Astrocyte (in vitro differentiated cells and primary cell): ENCODE measurements at regions not wholly inside any gene's neighbourhood (a gene's known extent, or its start where the extent isn't known, plus 50 kb on each side); places are given as distances from the start of the nearest gene placed in this dataset.

Experiments
- DNase-seq: peaks from one replicate; pipeline ENCODE4 v3.0.0-alpha.2; 2010; ENCODE audit warnings: low read depth
- FAIRE-seq: peaks from 2 replicates; lab custom pipeline; 2011; peaks lifted over from hg19 to GRCh38; lab: Jason Lieb, UNC
- H2AFZ ChIP-seq: 2 replicates; pipeline ENCODE4 v1.6.0; 2012; ENCODE audit warnings: low read depth, low read length, inconsistent platforms
- H3K27ac ChIP-seq: 2 replicates; pipeline ENCODE4 v1.5.1; 2011; ENCODE audit warnings: low read depth, low read length, inconsistent platforms
- H3K27me3 ChIP-seq: 2 replicates; pipeline ENCODE4 v1.6.0; 2011; ENCODE audit warnings: low read length, inconsistent platforms; ENCODE audit not compliant: insufficient read depth
- H3K36me3 ChIP-seq: 2 replicates; pipeline ENCODE4 v1.5.1; 2011; ENCODE audit warnings: low read length, inconsistent platforms; ENCODE audit not compliant: insufficient read depth
- H3K4me1 ChIP-seq: 2 replicates; pipeline ENCODE4 v1.5.1; 2011; ENCODE audit warnings: low read length, inconsistent platforms; ENCODE audit not compliant: insufficient read depth
- H3K4me2 ChIP-seq: 2 replicates; pipeline ENCODE4 v1.6.0; 2012; ENCODE audit warnings: low read length, inconsistent platforms
- H3K4me3 ChIP-seq: 2 replicates; pipeline ENCODE4 v1.5.1; 2011; ENCODE audit warnings: low read depth, mild to moderate bottlenecking, low read length, inconsistent platforms; ENCODE audit not compliant: insufficient read depth
- H3K79me2 ChIP-seq: 2 replicates; pipeline ENCODE4 v1.6.0; 2012; ENCODE audit warnings: mild to moderate bottlenecking, low read length, inconsistent platforms; ENCODE audit not compliant: insufficient read depth
- H3K9ac ChIP-seq: 2 replicates; pipeline ENCODE4 v1.6.0; 2012; ENCODE audit warnings: mild to moderate bottlenecking, low read length, inconsistent platforms
- H3K9me3 ChIP-seq: 2 replicates; pipeline ENCODE4 v1.5.1; 2012; ENCODE audit warnings: low read depth, mild to moderate bottlenecking, low read length, inconsistent platforms; ENCODE audit not compliant: insufficient read depth
- H4K20me1 ChIP-seq: 2 replicates; pipeline ENCODE4 v1.6.0; 2012; ENCODE audit warnings: low read length, inconsistent platforms; ENCODE audit not compliant: insufficient read depth
- H3K27ac Mint-ChIP-seq: one replicate; pipeline ENCODE4 v1.8.0; 2021; ENCODE audit warnings: mild to moderate bottlenecking, mixed read lengths; ENCODE audit not compliant: unreplicated experiment
- H3K27me3 Mint-ChIP-seq: one replicate; pipeline ENCODE4 v1.8.0; 2021; ENCODE audit warnings: low read depth, mixed read lengths; ENCODE audit not compliant: unreplicated experiment
- H3K36me3 Mint-ChIP-seq: one replicate; pipeline ENCODE4 v1.8.0; 2021; ENCODE audit warnings: low read depth, mixed read lengths; ENCODE audit not compliant: unreplicated experiment
- H3K4me1 Mint-ChIP-seq: one replicate; pipeline ENCODE4 v1.8.0; 2021; ENCODE audit warnings: low read depth, mixed read lengths; ENCODE audit not compliant: unreplicated experiment
- H3K4me3 Mint-ChIP-seq: one replicate; pipeline ENCODE4 v1.8.0; 2021; ENCODE audit warnings: mild to moderate bottlenecking, moderate library complexity, mixed read lengths; ENCODE audit not compliant: unreplicated experiment
- H3K9me3 Mint-ChIP-seq: one replicate; pipeline ENCODE4 v1.8.0; 2021; ENCODE audit warnings: mild to moderate bottlenecking, mixed read lengths; ENCODE audit not compliant: unreplicated experiment
- EZH2 ChIP-seq: IDR thresholded peaks from 2 replicates; pipeline ENCODE4 v1.6.1; 2012; ENCODE audit warnings: mild to moderate bottlenecking, low read length, inconsistent platforms; ENCODE audit not compliant: insufficient read depth
- TF ChIP-seq, protein P1 (sequence below): IDR thresholded peaks from 2 replicates; pipeline ENCODE4 v1.5.1; 2011; ENCODE audit warnings: low read depth, mild to moderate bottlenecking, inconsistent platforms, low read length, moderate library complexity; ENCODE audit not compliant: insufficient read depth

DNA sequence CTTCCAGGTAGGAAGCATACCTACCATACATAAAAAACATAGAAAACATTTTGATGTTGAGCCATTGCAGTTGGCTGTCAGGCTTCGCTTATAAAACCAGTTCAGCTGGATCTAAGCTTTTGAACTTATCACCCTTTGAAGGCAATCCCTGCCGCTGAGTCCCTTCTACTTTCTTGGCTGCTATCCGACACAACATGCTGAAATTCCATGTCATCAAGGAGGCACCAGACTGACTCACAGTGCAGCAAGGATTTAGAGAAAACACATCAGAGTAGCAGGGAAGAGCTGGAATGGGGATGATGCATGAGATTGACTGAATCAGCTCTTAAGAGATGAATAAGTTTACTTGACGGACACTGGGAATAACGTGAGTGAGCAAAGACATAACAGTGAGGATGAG, 135.0 kb upstream of the MAN1A1 start:
- H3K4me3 Mint-ChIP-seq: no peak overlapping the region
- peaks cover 4% of the 10 kb centered on the region for H3K9me3 Mint-ChIP-seq
- Histone ChIP-seq H2AFZ (no peak overlapping the region), H4K20me1 (no peaks in the 10 kb centered on the region), H3K4me1 (no peaks in the 10 kb centered on the region), H3K36me3 (no peaks in the 10 kb centered on the region), H3K9me3 (no peaks in the 10 kb centered on the region), H3K79me2 (no peaks in the 10 kb centered on the region), H3K4me3 (no peak overlapping the region), H3K27ac (no peak overlapping the region), H3K9ac (no peak overlapping the region), H3K4me2 (peak overlapping the region; percentile 18), H3K27me3 (no peaks in the 10 kb centered on the region)
- FAIRE-seq (peak; percentile 70), DNase-seq (peak; percentile 90)
- no peak overlapping the region for H3K27ac Mint-ChIP-seq
- peaks cover 18% of the 10 kb centered on the region for H3K4me1 Mint-ChIP-seq
- no peaks in the 10 kb centered on the region for H3K36me3 Mint-ChIP-seq
- H3K27me3 Mint-ChIP-seq: no peaks in the 10 kb centered on the region
- TF ChIP-seq EZH2: no peak
- TF ChIP-seq, protein P1, sequence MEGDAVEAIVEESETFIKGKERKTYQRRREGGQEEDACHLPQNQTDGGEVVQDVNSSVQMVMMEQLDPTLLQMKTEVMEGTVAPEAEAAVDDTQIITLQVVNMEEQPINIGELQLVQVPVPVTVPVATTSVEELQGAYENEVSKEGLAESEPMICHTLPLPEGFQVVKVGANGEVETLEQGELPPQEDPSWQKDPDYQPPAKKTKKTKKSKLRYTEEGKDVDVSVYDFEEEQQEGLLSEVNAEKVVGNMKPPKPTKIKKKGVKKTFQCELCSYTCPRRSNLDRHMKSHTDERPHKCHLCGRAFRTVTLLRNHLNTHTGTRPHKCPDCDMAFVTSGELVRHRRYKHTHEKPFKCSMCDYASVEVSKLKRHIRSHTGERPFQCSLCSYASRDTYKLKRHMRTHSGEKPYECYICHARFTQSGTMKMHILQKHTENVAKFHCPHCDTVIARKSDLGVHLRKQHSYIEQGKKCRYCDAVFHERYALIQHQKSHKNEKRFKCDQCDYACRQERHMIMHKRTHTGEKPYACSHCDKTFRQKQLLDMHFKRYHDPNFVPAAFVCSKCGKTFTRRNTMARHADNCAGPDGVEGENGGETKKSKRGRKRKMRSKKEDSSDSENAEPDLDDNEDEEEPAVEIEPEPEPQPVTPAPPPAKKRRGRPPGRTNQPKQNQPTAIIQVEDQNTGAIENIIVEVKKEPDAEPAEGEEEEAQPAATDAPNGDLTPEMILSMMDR: no peak

DNA sequence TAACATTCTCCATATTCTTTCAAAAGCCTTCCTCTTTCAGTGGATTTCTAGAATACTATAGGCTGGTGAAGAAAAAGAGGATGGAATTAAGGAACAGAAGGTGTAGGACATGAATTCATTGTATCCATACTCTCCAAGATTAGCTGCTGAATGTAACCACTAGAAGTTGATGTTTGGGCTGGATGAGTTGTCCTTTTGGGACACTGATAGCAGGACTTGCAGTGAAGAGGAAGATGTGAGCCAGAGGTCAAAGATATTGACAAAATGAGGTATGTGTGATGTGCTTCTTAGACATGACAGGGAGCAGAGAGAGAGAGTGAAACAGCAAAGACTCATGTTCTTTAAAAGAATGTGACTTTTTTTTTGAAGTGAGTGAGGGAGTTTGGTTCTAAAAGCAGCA, 134.3 kb upstream of the MAN1A1 start:
- H3K27ac Mint-ChIP-seq: no peak overlapping the region
- H3K36me3 Mint-ChIP-seq: no peaks in the 10 kb centered on the region
- Histone ChIP-seq H4K20me1 (no peaks in the 10 kb centered on the region), H3K27ac (no peak overlapping the region), H3K27me3 (no peaks in the 10 kb centered on the region), H3K9ac (no peak overlapping the region), H3K4me3 (no peak overlapping the region), H3K36me3 (no peaks in the 10 kb centered on the region), H3K4me2 (no peak overlapping the region), H3K79me2 (no peaks in the 10 kb centered on the region), H3K9me3 (no peaks in the 10 kb centered on the region), H3K4me1 (no peaks in the 10 kb centered on the region), H2AFZ (no peak overlapping the region)
- peaks cover 18% of the 10 kb centered on the region for H3K4me1 Mint-ChIP-seq
- no peak for DNase-seq
- FAIRE-seq: peak; percentile 65
- TF ChIP-seq, protein P1: no peak
- TF ChIP-seq EZH2: no peak
- no peaks in the 10 kb centered on the region for H3K27me3 Mint-ChIP-seq
- H3K9me3 Mint-ChIP-seq: peaks cover 4% of the 10 kb centered on the region
- no peak overlapping the region for H3K4me3 Mint-ChIP-seq

DNA sequence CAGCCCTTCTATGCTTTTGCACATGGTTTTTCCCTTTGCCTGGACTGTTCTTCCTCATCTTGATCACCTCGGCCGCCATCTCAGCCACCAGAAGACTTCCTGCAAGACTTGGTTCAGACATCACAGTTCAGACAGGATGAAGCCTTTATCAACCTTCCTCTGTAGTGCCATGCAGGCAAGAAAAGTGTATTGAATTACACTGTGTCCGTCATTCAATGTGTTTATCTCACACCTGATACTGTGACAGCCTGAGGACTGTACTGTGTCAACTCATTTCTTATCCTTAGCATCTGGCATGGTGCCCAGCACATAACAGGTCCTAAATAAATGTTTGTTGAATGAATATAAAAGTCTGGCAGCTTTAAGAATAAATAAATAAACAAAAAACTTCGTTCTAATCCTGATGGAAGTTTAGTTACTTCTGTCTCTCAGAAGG, 133.3 kb upstream of the MAN1A1 start:
- no peak overlapping the region for H3K27ac Mint-ChIP-seq

More for the DNA sequence above, 133.3 kb upstream of the MAN1A1 start:
- H3K27me3 ChIP-seq: no peaks in the 10 kb centered on the region
- H3K9me3 Mint-ChIP-seq: peaks cover 4% of the 10 kb centered on the region
- H3K4me1 Mint-ChIP-seq: peaks cover 18% of the 10 kb centered on the region
- no peak overlapping the region for H3K4me3 Mint-ChIP-seq
- DNase-seq (no peak), FAIRE-seq (no peak)
- no peaks in the 10 kb centered on the region for H4K20me1 ChIP-seq
- H3K79me2 ChIP-seq: no peaks in the 10 kb centered on the region
- TF ChIP-seq, protein P1: no peak
- no peak for TF ChIP-seq EZH2
- no peaks in the 10 kb centered on the region for H3K9me3 ChIP-seq
- no peaks in the 10 kb centered on the region for H3K36me3 ChIP-seq
- H3K4me2 ChIP-seq: no peak overlapping the region
- no peak overlapping the region for H3K9ac ChIP-seq
- H3K36me3 Mint-ChIP-seq: no peaks in the 10 kb centered on the region
- H3K27ac ChIP-seq: no peak overlapping the region
- H3K4me1 ChIP-seq: no peaks in the 10 kb centered on the region
- no peak overlapping the region for H2AFZ ChIP-seq
- H3K4me3 ChIP-seq: no peak overlapping the region
- no peaks in the 10 kb centered on the region for H3K27me3 Mint-ChIP-seq
